Bronchial epithelial cell (primary cell): ENCODE measurements at regions not wholly inside any gene's neighbourhood (a gene's known extent, or its start where the extent isn't known, plus 50 kb on each side); places are given as distances from the start of the nearest gene placed in this dataset.

Source experiments
- DNase-seq: peaks from one replicate; pipeline ENCODE4 v3.0.0-alpha.2; 2010; ENCODE audit warnings: low read depth
- FAIRE-seq: peaks from 2 replicates; lab custom pipeline; 2011; peaks lifted over from hg19 to GRCh38; lab: Jason Lieb, UNC
- H3K27me3 ChIP-seq: 2 replicates; pipeline ENCODE4 v1.5.1; 2011; ENCODE audit warnings: low read length; ENCODE audit not compliant: control insufficient read depth, insufficient read depth
- H3K36me3 ChIP-seq: 2 replicates; pipeline ENCODE4 v1.5.1; 2011; ENCODE audit warnings: low read length; ENCODE audit not compliant: control insufficient read depth, insufficient read depth
- H3K4me3 ChIP-seq: 2 replicates; pipeline ENCODE4 v1.5.1; 2011; ENCODE audit warnings: mild to moderate bottlenecking, low read depth, low read length, control low read depth
- TF ChIP-seq, protein P1 (sequence below): IDR thresholded peaks from 2 replicates; pipeline ENCODE4 v1.5.1; 2011; ENCODE audit warnings: mild to moderate bottlenecking, moderate library complexity, low read length, control low read depth, inconsistent platforms; ENCODE audit not compliant: insufficient read depth, severe bottlenecking

DNA sequence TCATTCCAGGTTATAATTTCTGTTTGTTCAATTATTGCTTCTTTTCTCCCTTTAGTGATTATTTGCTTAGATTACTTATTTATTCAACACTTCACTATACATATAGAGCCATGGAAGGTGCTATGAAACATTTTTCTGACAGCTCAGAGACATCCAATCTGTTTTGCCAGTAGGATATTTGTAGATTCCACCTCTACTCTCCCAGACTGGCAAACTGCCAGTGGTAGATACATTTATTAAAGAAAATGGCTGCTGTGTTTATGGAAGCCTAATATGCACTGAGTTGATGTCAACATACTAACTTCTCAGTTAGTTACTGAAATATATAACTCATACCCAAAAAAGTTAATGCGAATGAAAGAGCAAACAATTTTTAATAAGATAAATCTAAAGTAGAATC, 348.6 kb downstream of the TRAM1L1 start:
- Histone ChIP-seq H3K4me3 (no peak overlapping the region), H3K27me3 (no peaks in the 10 kb centered on the region), H3K36me3 (no peaks in the 10 kb centered on the region)
- DNase-seq (no peak), FAIRE-seq (no peak)
- TF ChIP-seq, protein P1, sequence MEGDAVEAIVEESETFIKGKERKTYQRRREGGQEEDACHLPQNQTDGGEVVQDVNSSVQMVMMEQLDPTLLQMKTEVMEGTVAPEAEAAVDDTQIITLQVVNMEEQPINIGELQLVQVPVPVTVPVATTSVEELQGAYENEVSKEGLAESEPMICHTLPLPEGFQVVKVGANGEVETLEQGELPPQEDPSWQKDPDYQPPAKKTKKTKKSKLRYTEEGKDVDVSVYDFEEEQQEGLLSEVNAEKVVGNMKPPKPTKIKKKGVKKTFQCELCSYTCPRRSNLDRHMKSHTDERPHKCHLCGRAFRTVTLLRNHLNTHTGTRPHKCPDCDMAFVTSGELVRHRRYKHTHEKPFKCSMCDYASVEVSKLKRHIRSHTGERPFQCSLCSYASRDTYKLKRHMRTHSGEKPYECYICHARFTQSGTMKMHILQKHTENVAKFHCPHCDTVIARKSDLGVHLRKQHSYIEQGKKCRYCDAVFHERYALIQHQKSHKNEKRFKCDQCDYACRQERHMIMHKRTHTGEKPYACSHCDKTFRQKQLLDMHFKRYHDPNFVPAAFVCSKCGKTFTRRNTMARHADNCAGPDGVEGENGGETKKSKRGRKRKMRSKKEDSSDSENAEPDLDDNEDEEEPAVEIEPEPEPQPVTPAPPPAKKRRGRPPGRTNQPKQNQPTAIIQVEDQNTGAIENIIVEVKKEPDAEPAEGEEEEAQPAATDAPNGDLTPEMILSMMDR = no peak

DNA sequence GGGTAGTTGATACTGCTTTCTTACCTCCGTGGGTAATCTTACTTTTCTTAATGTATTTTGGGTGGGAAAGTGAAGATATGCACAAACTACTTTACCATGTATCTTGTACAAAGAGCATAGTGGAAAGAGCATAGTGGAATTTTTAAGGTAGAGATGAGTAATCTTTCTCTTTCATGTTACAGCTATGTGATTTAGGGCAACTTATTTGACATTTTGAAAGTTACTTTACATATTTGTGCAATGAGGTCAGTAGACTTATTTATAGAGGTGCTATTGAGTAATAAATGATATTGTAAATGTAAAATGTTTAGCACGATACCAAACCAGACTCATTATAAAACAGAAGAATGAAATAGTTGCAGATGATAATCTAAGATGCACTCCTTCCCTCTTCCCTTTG, 351.2 kb downstream of the TRAM1L1 start:
- TF ChIP-seq, protein P1 = no peak
- FAIRE-seq = no peak
- DNase-seq = no peak
- no peak overlapping the region for H3K4me3 ChIP-seq
- no peaks in the 10 kb centered on the region for H3K36me3 ChIP-seq
- no peaks in the 10 kb centered on the region for H3K27me3 ChIP-seq

DNA sequence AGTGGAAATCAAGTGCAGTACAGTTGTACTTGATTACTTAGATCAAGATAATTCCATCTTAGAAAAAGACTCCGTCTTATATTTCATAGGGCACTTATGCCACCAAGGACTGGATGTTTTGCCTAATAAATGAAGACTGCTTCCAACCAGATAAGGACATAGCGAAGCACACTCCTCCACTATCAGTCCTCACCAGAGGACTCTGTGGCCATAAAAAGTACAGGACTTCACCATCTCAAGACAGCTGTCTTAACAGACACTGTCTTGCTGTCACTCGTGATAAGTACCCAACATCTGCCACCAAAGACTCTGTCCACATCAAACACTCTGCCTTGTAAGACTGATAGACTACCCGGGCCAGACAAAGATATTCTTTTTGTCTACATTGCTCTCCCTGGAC, 352.0 kb downstream of the TRAM1L1 start:
- TF ChIP-seq, protein P1 = no peak
- DNase-seq (no peak), FAIRE-seq (no peak)
- Histone ChIP-seq H3K4me3 (no peak overlapping the region), H3K27me3 (no peaks in the 10 kb centered on the region), H3K36me3 (no peaks in the 10 kb centered on the region)

DNA sequence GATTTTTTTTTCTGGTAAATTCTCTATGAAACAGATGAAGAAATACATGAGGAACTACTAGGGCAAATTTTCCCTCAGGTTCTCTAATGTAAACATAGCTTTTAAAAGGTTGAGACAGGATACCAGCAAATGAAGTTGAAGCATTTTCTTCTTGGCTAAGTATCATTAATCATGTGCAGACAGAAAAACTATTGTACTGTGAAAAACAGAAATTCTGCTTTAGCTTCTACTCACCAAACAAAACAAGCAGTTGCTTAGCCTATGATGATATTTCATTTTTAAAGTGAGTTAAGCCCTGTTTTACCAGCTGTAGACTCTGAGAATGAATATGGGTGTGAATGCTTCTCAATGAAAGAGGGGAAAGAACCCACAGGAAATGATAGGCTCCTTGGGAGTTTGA, 358.9 kb downstream of the TRAM1L1 start:
- H3K4me3 ChIP-seq = no peak overlapping the region
- TF ChIP-seq, protein P1 = no peak
- DNase-seq (no peak), FAIRE-seq (no peak)
- H3K27me3 ChIP-seq = no peaks in the 10 kb centered on the region
- H3K36me3 ChIP-seq = no peaks in the 10 kb centered on the region

DNA sequence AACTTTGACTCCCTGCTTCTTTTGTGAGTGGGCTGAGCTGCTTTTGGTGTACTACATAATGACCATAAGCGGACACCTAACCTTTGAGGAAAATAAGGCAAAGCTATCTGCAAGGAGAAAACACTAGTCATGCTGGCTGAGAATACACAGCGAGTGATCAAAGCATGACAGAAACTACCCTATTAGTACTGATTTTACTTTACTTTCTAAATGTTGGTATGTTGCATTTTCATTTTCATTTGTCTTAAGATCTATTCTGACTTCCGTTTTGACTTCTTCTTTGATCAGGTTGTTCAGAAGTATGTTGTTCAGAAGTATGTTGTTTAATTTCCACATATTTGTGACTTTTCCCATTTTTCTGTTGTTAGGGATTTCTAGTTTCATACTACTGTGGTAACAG, 361.1 kb downstream of the TRAM1L1 start:
- no peak for FAIRE-seq
- H3K4me3 ChIP-seq = no peak overlapping the region

DNA sequence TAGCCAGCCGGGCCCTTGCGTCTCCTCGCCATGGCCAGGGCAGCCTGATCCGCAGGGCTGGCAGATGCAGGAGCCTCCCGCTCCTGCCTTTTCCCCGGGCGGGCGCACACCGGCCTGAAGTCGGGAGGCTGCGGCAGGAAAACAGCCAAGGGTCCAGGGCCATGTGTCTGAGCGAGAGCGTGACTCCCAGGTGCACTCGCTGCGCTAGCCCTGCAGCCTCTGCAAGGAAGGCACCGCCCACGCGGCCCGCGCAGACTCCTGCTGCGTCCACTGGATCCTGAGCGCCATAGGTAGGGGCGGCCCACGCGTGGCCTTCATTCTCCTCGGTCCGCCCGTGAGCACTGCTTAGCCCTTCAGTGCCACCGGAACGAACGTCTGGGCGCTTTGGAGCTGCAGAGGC, 379.9 kb downstream of the TRAM1L1 start:
- DNase-seq = no peak
- no peak overlapping the region for H3K4me3 ChIP-seq
- TF ChIP-seq, protein P1 = no peak
- FAIRE-seq = no peak
- no peaks in the 10 kb centered on the region for H3K36me3 ChIP-seq
- H3K27me3 ChIP-seq = no peaks in the 10 kb centered on the region

More for the DNA sequence above, 361.1 kb downstream of the TRAM1L1 start:
- no peak for DNase-seq
- no peaks in the 10 kb centered on the region for H3K36me3 ChIP-seq
- H3K27me3 ChIP-seq = no peaks in the 10 kb centered on the region
- TF ChIP-seq, protein P1 = no peak
